HFFc6 (cell line): ENCODE measurements at regions not wholly inside any gene's neighbourhood (a gene's known extent, or its start where the extent isn't known, plus 50 kb on each side); places are given as distances from the start of the nearest gene placed in this dataset.

Source experiments
- DNase-seq: peaks from one replicate; pipeline ENCODE4 v3.0.0-alpha.2; 2018
- H3K27ac Mint-ChIP-seq: 2 replicates; pipeline ENCODE4 v1.8.0; 2020; ENCODE audit warnings: mild to moderate bottlenecking, mixed read lengths
- H3K27me3 Mint-ChIP-seq: 2 replicates; pipeline ENCODE4 v1.8.0; 2021; ENCODE audit warnings: mild to moderate bottlenecking, moderate library complexity, mixed read lengths; ENCODE audit not compliant: insufficient read depth
- H3K36me3 Mint-ChIP-seq: 2 replicates; pipeline ENCODE4 v1.8.0; 2021; ENCODE audit warnings: low read depth, mixed read lengths
- H3K4me1 Mint-ChIP-seq: 2 replicates; pipeline ENCODE4 v1.8.0; 2020; ENCODE audit warnings: low read depth, mixed read lengths
- H3K4me3 Mint-ChIP-seq: 2 replicates; pipeline ENCODE4 v1.8.0; 2020; ENCODE audit warnings: mild to moderate bottlenecking, moderate library complexity, mixed read lengths
- H3K9me3 Mint-ChIP-seq: 2 replicates; pipeline ENCODE4 v1.8.0; 2020; ENCODE audit warnings: mild to moderate bottlenecking, mixed read lengths
- CTCF ChIP-seq: fragments of 200-600 bp; sonication (generic); IDR thresholded peaks from 2 replicates; pipeline ENCODE4 v1.5.0; 2021; ENCODE audit warnings: antibody characterized with exemption, mild to moderate bottlenecking

- peaks cover 20% of the 10 kb centered on the region for H3K27me3 Mint-ChIP-seq
- no peaks in the 10 kb centered on the region for H3K4me1 Mint-ChIP-seq
- H3K9me3 Mint-ChIP-seq = no peaks in the 10 kb centered on the region
These were observed 139.2 kb upstream of the SYT6 start for GRCh38 chr1:114292835-114293234.

GRCh38 chr1:114292194-114292593 lies 138.5 kb upstream of the SYT6 start:
- no peaks in the 10 kb centered on the region for H3K4me1 Mint-ChIP-seq
- H3K36me3 Mint-ChIP-seq = no peaks in the 10 kb centered on the region
- TF ChIP-seq CTCF = no peak
- H3K27ac Mint-ChIP-seq = no peak overlapping the region
- H3K4me3 Mint-ChIP-seq = no peak overlapping the region
- no peak for DNase-seq
- H3K9me3 Mint-ChIP-seq = no peaks in the 10 kb centered on the region
- peaks cover 14% of the 10 kb centered on the region for H3K27me3 Mint-ChIP-seq

More at GRCh38 chr1:114292835-114293234, 139.2 kb upstream of the SYT6 start:
- Mint-ChIP-seq H3K36me3 (no peaks in the 10 kb centered on the region), H3K27ac (no peak overlapping the region), H3K4me3 (no peak overlapping the region)
- DNase-seq = no peak
- TF ChIP-seq CTCF = no peak

- no peak for DNase-seq
- TF ChIP-seq CTCF = no peak
- Mint-ChIP-seq H3K27me3 (peaks cover 10% of the 10 kb centered on the region), H3K36me3 (no peaks in the 10 kb centered on the region), H3K4me3 (no peak overlapping the region), H3K9me3 (no peaks in the 10 kb centered on the region), H3K4me1 (peaks cover 6% of the 10 kb centered on the region), H3K27ac (no peak overlapping the region)
These were observed 137.1 kb upstream of the SYT6 start for GRCh38 chr1:114290776-114291175.

- Mint-ChIP-seq H3K36me3 (no peaks in the 10 kb centered on the region), H3K4me1 (peaks cover 6% of the 10 kb centered on the region), H3K27me3 (peaks cover 10% of the 10 kb centered on the region), H3K4me3 (no peak overlapping the region), H3K9me3 (no peaks in the 10 kb centered on the region), H3K27ac (no peak overlapping the region)
- TF ChIP-seq CTCF = no peak
- DNase-seq = no peak
These were observed 136.7 kb upstream of the SYT6 start for GRCh38 chr1:114290341-114290740.

- Mint-ChIP-seq H3K27ac (no peak overlapping the region), H3K36me3 (no peaks in the 10 kb centered on the region), H3K9me3 (no peaks in the 10 kb centered on the region), H3K4me1 (peaks cover 6% of the 10 kb centered on the region), H3K4me3 (no peak overlapping the region), H3K27me3 (peaks cover 10% of the 10 kb centered on the region)
- DNase-seq = no peak
- TF ChIP-seq CTCF = no peak
These were observed 136.2 kb upstream of the SYT6 start for GRCh38 chr1:114289824-114290223.

GRCh38 chr1:114289306-114289705 lies 135.6 kb upstream of the SYT6 start:
- Mint-ChIP-seq H3K27me3 (peaks cover 9% of the 10 kb centered on the region), H3K9me3 (no peaks in the 10 kb centered on the region), H3K4me1 (peaks cover 6% of the 10 kb centered on the region), H3K36me3 (no peaks in the 10 kb centered on the region), H3K27ac (no peak overlapping the region), H3K4me3 (no peak overlapping the region)
- TF ChIP-seq CTCF = no peak
- DNase-seq = no peak
